Liver (tissue), 3 donors: ENCODE measurements at regions not wholly inside any gene's neighbourhood (a gene's known extent, or its start where the extent isn't known, plus 50 kb on each side); places are given as distances from the start of the nearest gene placed in this dataset.

Source experiments
- EGR1 ChIP-seq, 2 donors: IDR thresholded peaks; 2 replicates each; pipeline ENCODE4 v1.6.1; 2016 to 2018; ENCODE audit warnings: antibody characterized with exemption in 2 of 2, low read depth in 2 of 2
- RXRA ChIP-seq, 2 donors: IDR thresholded peaks; 2 replicates each; pipeline ENCODE4 v1.6.1; 2017 to 2018; ENCODE audit warnings: antibody characterized with exemption in 2 of 2, mild to moderate bottlenecking in 1 of 2
- YY1 ChIP-seq: IDR thresholded peaks from 2 replicates; pipeline ENCODE4 v1.6.1; 2016; ENCODE audit warnings: antibody characterized with exemption, mild to moderate bottlenecking
- TF ChIP-seq, protein P1 (sequence below): fragments of 150-350 bp; IDR thresholded peaks from 2 replicates; pipeline ENCODE4 v1.5.1; 2017; ENCODE audit warnings: improper control_type of control experiment, low read depth, low read length; ENCODE audit not compliant: missing input control
- donor health status: healthy.
- donor health status: healthy.

DNA sequence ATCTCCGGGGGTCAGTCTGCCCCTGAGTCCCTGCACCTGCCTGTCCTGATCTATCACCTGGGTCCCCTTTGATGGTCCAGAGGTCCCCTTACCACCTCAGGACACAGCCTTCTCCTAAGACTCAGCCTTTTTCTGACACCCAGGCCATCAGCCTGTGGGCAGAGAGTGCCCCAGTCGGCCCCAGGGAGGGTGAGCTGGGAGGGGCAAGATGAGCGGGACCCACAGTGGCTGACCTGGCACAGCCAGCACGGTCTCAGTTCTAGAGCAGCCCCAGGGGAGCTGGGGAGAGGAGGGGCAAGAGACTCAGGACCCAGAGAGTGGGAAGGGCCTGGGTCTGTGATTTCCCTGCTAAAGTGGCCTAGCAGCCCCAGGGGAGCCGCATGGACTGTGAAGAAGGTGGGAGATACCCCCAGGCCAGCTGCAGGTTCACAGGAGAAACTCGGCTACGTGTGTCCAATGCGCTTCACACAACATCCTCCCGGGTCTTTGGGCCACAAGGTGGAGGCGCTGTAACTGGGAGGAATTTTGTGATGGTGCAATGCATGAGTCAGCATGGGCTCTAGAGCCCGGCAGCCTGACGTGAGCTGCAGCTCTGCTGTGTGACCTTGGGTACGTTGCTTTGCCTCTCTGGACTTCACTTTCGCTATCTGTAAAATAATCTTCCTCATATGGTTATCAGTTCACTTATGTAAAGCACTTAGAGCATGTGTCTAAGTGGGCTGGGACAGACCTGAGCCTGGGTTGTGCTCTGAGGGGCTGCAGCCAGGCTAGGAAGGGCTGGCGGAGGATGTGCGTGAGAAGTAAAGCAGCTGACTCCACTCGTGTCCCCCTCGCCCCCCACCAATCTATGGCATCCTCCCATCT, 67.2 kb upstream of the LHX1 start:
- TF ChIP-seq YY1 (no peak), EGR1 (IDR thresholded peaks at IDR 0.05; ENCODE audit: low read depth in 2 of 2) (no peak), RXRA (IDR thresholded peaks at IDR 0.05) (no peak)
- TF ChIP-seq, protein P1, sequence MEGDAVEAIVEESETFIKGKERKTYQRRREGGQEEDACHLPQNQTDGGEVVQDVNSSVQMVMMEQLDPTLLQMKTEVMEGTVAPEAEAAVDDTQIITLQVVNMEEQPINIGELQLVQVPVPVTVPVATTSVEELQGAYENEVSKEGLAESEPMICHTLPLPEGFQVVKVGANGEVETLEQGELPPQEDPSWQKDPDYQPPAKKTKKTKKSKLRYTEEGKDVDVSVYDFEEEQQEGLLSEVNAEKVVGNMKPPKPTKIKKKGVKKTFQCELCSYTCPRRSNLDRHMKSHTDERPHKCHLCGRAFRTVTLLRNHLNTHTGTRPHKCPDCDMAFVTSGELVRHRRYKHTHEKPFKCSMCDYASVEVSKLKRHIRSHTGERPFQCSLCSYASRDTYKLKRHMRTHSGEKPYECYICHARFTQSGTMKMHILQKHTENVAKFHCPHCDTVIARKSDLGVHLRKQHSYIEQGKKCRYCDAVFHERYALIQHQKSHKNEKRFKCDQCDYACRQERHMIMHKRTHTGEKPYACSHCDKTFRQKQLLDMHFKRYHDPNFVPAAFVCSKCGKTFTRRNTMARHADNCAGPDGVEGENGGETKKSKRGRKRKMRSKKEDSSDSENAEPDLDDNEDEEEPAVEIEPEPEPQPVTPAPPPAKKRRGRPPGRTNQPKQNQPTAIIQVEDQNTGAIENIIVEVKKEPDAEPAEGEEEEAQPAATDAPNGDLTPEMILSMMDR, result no peak
